Endothelial cell of umbilical vein (primary cell): ENCODE measurements at regions not wholly inside any gene's neighbourhood (a gene's known extent, or its start where the extent isn't known, plus 50 kb on each side); places are given as distances from the start of the nearest gene placed in this dataset.

Experiments used
- BruUV-seq: library from RNA; stranded (reverse); fragments of 400-500 nt; replicated peaks from 2 replicates; lab custom pipeline; 2021; lab: Mats Ljungman, UMichigan
- CTCF ChIA-PET: fragments of 300-600, 350-600 bp; sonication (Branson Sonifier 250); formaldehyde crosslinking; loops from one replicate; lab custom pipeline; 2021; ENCODE audit warnings: antibody characterized with exemption, inconsistent platforms; lab: Charles Lee
- POLR2A ChIA-PET: fragments of 300-600, 350-600 bp; sonication (Branson Sonifier 250); formaldehyde crosslinking; loops from one replicate; lab custom pipeline; 2021; ENCODE audit warnings: antibody characterized with exemption, inconsistent platforms; lab: Charles Lee
- DNase-seq: peaks from one replicate; pipeline ENCODE4 v3.0.0-alpha.2; 2011; ENCODE audit warnings: low read depth, low spot score
- FAIRE-seq: peaks from 2 replicates; lab custom pipeline; 2011; peaks lifted over from hg19 to GRCh38; lab: Jason Lieb, UNC
- H2AFZ ChIP-seq: 2 replicates; pipeline ENCODE4 v1.6.0; 2012; ENCODE audit warnings: low read depth, low read length, control low read depth, inconsistent platforms
- H3K27ac ChIP-seq: 2 replicates; pipeline ENCODE4 v1.5.1; 2011; ENCODE audit warnings: low read depth, mild to moderate bottlenecking, control low read depth, low read length, moderate library complexity; ENCODE audit not compliant: insufficient read depth
- H3K27me3 ChIP-seq, 2 experiments: 2 replicates each; pipeline versions ENCODE4 v1.6.0 to v1.6.1; 2011; ENCODE audit warnings: low read length in 2 of 2, mixed read lengths in 1 of 2; ENCODE audit not compliant: control insufficient read depth in 2 of 2, insufficient read depth in 2 of 2
- H3K36me3 ChIP-seq, 2 experiments: 2 replicates in 1 of 2; 3 replicates in 1 of 2; pipeline ENCODE4 v1.5.1; 2011; ENCODE audit warnings: low read length in 2 of 2, mild to moderate bottlenecking in 1 of 2, moderate library complexity in 1 of 2; ENCODE audit not compliant: control insufficient read depth in 2 of 2, insufficient read depth in 2 of 2; ENCODE audit errors: extremely low read depth in 1 of 2
- H3K4me1 ChIP-seq: 3 replicates; pipeline ENCODE4 v1.5.1; 2011; ENCODE audit warnings: mild to moderate bottlenecking, low read length; ENCODE audit not compliant: control insufficient read depth, insufficient read depth; ENCODE audit errors: extremely low read depth
- H3K4me2 ChIP-seq: 2 replicates; pipeline ENCODE4 v1.6.1; 2011; ENCODE audit warnings: low read length, control low read depth, mixed read lengths; ENCODE audit not compliant: insufficient read depth
- H3K4me3 ChIP-seq, 3 experiments: fragments of 200-600 bp in 1 of 3; sonication (generic), shearing (Covaris generic) in 1 of 3; replicated peaks in 1 of 3; 2 replicates each; pipeline ENCODE4 v1.5.1; 2011 to 2016; ENCODE audit warnings: control low read depth in 3 of 3, low read length in 3 of 3, mild to moderate bottlenecking in 2 of 3, inconsistent platforms in 1 of 3, low read depth in 1 of 3, moderate library complexity in 1 of 3; ENCODE audit not compliant: insufficient read depth in 1 of 3
- H3K79me2 ChIP-seq: 2 replicates; pipeline ENCODE4 v1.6.0; 2012; ENCODE audit warnings: low read length, inconsistent platforms; ENCODE audit not compliant: control insufficient read depth, insufficient read depth
- H3K9ac ChIP-seq: replicated peaks from 2 replicates; pipeline ENCODE3; 2011; ENCODE audit warnings: low read length, control low read depth; ENCODE audit not compliant: insufficient read depth; ENCODE audit errors: extremely low read depth
- H3K9me1 ChIP-seq: replicated peaks from 3 replicates; pipeline ENCODE4 v1.6.0; 2011; ENCODE audit warnings: mild to moderate bottlenecking, low read length; ENCODE audit not compliant: control insufficient read depth, insufficient read depth; ENCODE audit errors: extremely low read depth
- H3K9me3 ChIP-seq: replicated peaks from 2 replicates; pipeline ENCODE4 v1.5.1; 2012; ENCODE audit warnings: low read length, inconsistent platforms; ENCODE audit not compliant: control insufficient read depth, insufficient read depth
- H4K20me1 ChIP-seq: replicated peaks from 2 replicates; pipeline ENCODE3; 2011; ENCODE audit warnings: mild to moderate bottlenecking, low read length; ENCODE audit not compliant: control insufficient read depth, insufficient read depth; ENCODE audit errors: extremely low read depth
- EZH2 ChIP-seq: IDR thresholded peaks from 2 replicates; pipeline ENCODE4 v1.6.1; 2012; ENCODE audit warnings: borderline replicate concordance, low read depth, mild to moderate bottlenecking, moderate library complexity, low read length, inconsistent platforms; ENCODE audit not compliant: severe bottlenecking
- FOS ChIP-seq: IDR thresholded peaks from 2 replicates; pipeline ENCODE4 v1.6.1; 2011; ENCODE audit warnings: mild to moderate bottlenecking, low read length, moderate library complexity, borderline replicate concordance; ENCODE audit not compliant: insufficient read depth
- GATA2 ChIP-seq: IDR thresholded peaks from 2 replicates; pipeline ENCODE4 v1.7.0; 2011; ENCODE audit warnings: low read depth, mild to moderate bottlenecking, moderate library complexity, mixed read lengths, low read length; ENCODE audit not compliant: insufficient read length, insufficient read depth
- JUN ChIP-seq: IDR thresholded peaks from 2 replicates; pipeline ENCODE4 v1.6.1; 2011; ENCODE audit warnings: borderline replicate concordance, low read depth; ENCODE audit not compliant: insufficient read length, insufficient read depth
- MYC ChIP-seq: IDR thresholded peaks from one replicate; pipeline ENCODE4 v1.6.1; 2011; ENCODE audit warnings: mild to moderate bottlenecking, low read depth, low read length
- POLR2A ChIP-seq: IDR thresholded peaks from 2 replicates; pipeline ENCODE4 v1.6.1; 2012; ENCODE audit warnings: low read depth, mild to moderate bottlenecking, control low read depth, low read length
- POLR2AphosphoS5 ChIP-seq: IDR thresholded peaks from 2 replicates; pipeline ENCODE4 v1.6.1; 2012; ENCODE audit warnings: low read depth, mild to moderate bottlenecking, control low read depth, low read length, moderate library complexity; ENCODE audit not compliant: insufficient read depth
- dilution Hi-C: fragments of 300-500 bp; cut with MboI; formaldehyde crosslinking; loops from one replicate; pipeline ENCODE4 v1.15.0; 2019; ENCODE audit warnings: low sequenced_read_pairs; ENCODE audit not compliant: extremely low pct_ligation_motif_present
- intact Hi-C: fragments of 100-400 bp; cut with micrococcal nuclease; formaldehyde crosslinking; loops from one replicate; pipeline ENCODE4 v1.10.0; 2022
- TF ChIP-seq, protein P1 (sequence below), 2 donors: IDR thresholded peaks; 1 replicate in 1 of 2; 2 replicates in 1 of 2; pipeline ENCODE4 v1.5.1; 2011; ENCODE audit warnings: low read length in 2 of 2, mild to moderate bottlenecking in 2 of 2, moderate library complexity in 2 of 2, control low read depth in 1 of 2, inconsistent platforms in 1 of 2, low read depth in 1 of 2; ENCODE audit not compliant: insufficient read depth in 1 of 2; ENCODE audit errors: extremely low read depth in 1 of 2
- TF ChIP-seq, protein P2 (sequence below): IDR thresholded peaks from 2 replicates; pipeline ENCODE4 v1.6.1; 2011; ENCODE audit not compliant: insufficient read depth, insufficient read length

DNA sequence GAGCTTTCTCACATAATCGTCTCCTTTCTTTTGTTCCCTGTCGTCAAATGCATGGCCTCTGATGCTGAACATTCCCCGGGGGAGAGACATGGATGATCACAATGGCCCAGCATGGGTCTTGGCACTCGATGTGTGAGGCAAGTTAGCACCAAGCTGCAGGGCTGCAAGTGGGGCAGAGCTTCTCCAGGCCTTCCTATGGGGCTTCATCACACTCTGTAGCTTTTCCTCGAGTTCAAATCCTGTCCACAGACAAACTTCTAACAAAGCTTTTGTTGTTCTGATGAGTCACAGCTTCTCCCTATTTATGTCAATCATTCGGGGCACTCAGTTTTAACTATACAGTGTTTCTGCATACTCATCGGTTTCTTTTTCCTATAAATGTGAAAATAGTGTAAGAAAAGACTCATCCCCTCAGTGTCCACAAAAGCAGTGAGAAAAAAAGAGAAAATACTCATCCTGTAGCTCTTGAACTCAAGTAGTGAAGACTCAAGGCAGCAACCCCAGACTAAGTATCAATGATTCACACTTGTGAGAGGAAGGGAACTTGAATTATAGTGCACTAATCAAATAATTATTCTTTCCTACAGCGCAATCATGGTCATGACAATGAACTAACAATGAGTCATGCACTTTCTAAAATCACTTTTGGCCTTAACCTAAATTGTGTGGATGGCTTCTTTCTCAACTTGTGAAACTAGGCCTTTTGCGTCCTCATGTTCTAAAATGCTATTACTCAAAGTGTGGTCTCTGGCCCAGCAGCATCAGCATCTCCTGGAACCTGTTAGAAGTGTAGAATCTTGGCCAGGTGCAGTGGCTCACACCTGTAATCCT, 68.4 kb upstream of the NOX3 start:
- H3K27ac ChIP-seq, result peak overlapping the region; percentile 62
- H3K4me3 ChIP-seq, result no peak overlapping the region
- no peak for TF ChIP-seq EZH2
- TF ChIP-seq, protein P1, sequence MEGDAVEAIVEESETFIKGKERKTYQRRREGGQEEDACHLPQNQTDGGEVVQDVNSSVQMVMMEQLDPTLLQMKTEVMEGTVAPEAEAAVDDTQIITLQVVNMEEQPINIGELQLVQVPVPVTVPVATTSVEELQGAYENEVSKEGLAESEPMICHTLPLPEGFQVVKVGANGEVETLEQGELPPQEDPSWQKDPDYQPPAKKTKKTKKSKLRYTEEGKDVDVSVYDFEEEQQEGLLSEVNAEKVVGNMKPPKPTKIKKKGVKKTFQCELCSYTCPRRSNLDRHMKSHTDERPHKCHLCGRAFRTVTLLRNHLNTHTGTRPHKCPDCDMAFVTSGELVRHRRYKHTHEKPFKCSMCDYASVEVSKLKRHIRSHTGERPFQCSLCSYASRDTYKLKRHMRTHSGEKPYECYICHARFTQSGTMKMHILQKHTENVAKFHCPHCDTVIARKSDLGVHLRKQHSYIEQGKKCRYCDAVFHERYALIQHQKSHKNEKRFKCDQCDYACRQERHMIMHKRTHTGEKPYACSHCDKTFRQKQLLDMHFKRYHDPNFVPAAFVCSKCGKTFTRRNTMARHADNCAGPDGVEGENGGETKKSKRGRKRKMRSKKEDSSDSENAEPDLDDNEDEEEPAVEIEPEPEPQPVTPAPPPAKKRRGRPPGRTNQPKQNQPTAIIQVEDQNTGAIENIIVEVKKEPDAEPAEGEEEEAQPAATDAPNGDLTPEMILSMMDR (IDR thresholded peaks at IDR 0.05; ENCODE audit: extremely low read depth in 1 of 2, insufficient read depth in 1 of 2, low read depth in 1 of 2, low read length in 2 of 2), result no peak
- TF ChIP-seq MYC, result no peak
- peak; percentile 77 for TF ChIP-seq JUN
- TF ChIP-seq GATA2, result no peak
- no peak for TF ChIP-seq POLR2A
- TF ChIP-seq FOS, result peak; percentile 82
- TF ChIP-seq POLR2AphosphoS5, result no peak
- TF ChIP-seq, protein P2, sequence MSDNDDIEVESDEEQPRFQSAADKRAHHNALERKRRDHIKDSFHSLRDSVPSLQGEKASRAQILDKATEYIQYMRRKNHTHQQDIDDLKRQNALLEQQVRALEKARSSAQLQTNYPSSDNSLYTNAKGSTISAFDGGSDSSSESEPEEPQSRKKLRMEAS, result no peak
- H4K20me1 ChIP-seq, result no peaks in the 10 kb centered on the region
- H3K4me1 ChIP-seq, result peaks cover 12% of the 10 kb centered on the region
- TSS peak; percentile 45 for BruUV-seq
- dilution Hi-C loops, result no loop called here
- ChIA-PET POLR2A (no interaction called here), CTCF (interaction anchor here (0.7 to 1.2 kb wide), 4 partner anchors 10 to 118 kb away, joined by 3 read pairs; no protein-coding TSS in a partner anchor)
- H3K4me2 ChIP-seq, result peak overlapping the region; percentile 3
- peak; percentile 74 for DNase-seq
- H3K36me3 ChIP-seq, result no peaks in the 10 kb centered on the region
- no peaks in the 10 kb centered on the region for H3K9me3 ChIP-seq
- no peak overlapping the region for H3K9ac ChIP-seq
- intact Hi-C loops, result no loop called here
- no peaks in the 10 kb centered on the region for H3K79me2 ChIP-seq
- H3K27me3 ChIP-seq, result no peaks in the 10 kb centered on the region
- H2AFZ ChIP-seq, result peak overlapping the region; percentile 35
- FAIRE-seq, result peak; percentile 79
- no peaks in the 10 kb centered on the region for H3K9me1 ChIP-seq
